Mesenchymal stem cell (in vitro differentiated cells and primary cell): ENCODE measurements at regions not wholly inside any gene's neighbourhood (a gene's known extent, or its start where the extent isn't known, plus 50 kb on each side); places are given as distances from the start of the nearest gene placed in this dataset.

Experiments used
- DNase-seq: peaks from one replicate; pipeline ENCODE4 v3.0.0-alpha.2; 2013
- H2AFZ ChIP-seq: one replicate; pipeline ENCODE4 v1.6.1; 2013; ENCODE audit warnings: low read depth, mild to moderate bottlenecking, control low read depth, inconsistent platforms, low read length, moderate library complexity
- H2AK5ac ChIP-seq: 2 replicates; pipeline ENCODE4 v1.6.1; 2013; ENCODE audit warnings: low read length, moderate library complexity, mild to moderate bottlenecking, inconsistent platforms; ENCODE audit not compliant: severe bottlenecking
- H2BK120ac ChIP-seq: one replicate; pipeline ENCODE4 v1.6.1; 2013; ENCODE audit warnings: low read depth, mild to moderate bottlenecking, inconsistent platforms, low read length, moderate library complexity
- H2BK12ac ChIP-seq, 2 experiments: one replicate each; pipeline ENCODE4 v1.6.1; 2013; ENCODE audit warnings: inconsistent platforms in 2 of 2, low read length in 2 of 2, mild to moderate bottlenecking in 2 of 2, moderate library complexity in 2 of 2, control low read depth in 1 of 2
- H2BK15ac ChIP-seq: one replicate; pipeline ENCODE4 v1.6.1; 2013; ENCODE audit warnings: mild to moderate bottlenecking, low read depth, inconsistent platforms; ENCODE audit not compliant: poor library complexity, severe bottlenecking
- H2BK5ac ChIP-seq: 2 replicates; pipeline ENCODE4 v1.6.1; 2013; ENCODE audit warnings: low read depth, mild to moderate bottlenecking, low read length, control low read depth, inconsistent platforms; ENCODE audit not compliant: poor library complexity, severe bottlenecking
- H3K14ac ChIP-seq, 2 experiments: one replicate each; pipeline ENCODE4 v1.6.1; 2013; ENCODE audit warnings: inconsistent platforms in 2 of 2, low read length in 2 of 2, control low read depth in 1 of 2, mild to moderate bottlenecking in 1 of 2, moderate library complexity in 1 of 2
- H3K18ac ChIP-seq, 2 experiments: one replicate each; pipeline ENCODE4 v1.6.1; 2013; ENCODE audit warnings: inconsistent platforms in 2 of 2, low read length in 2 of 2, control low read depth in 1 of 2, low read depth in 1 of 2, mild to moderate bottlenecking in 1 of 2
- H3K23ac ChIP-seq, 2 experiments: one replicate each; pipeline ENCODE4 v1.6.1; 2013; ENCODE audit warnings: inconsistent platforms in 2 of 2, low read length in 2 of 2, mild to moderate bottlenecking in 2 of 2, moderate library complexity in 2 of 2, control low read depth in 1 of 2
- H3K27ac ChIP-seq: 2 replicates; pipeline ENCODE4 v1.5.1; 2013; ENCODE audit warnings: mild to moderate bottlenecking, moderate library complexity, low read length, control low read depth, inconsistent platforms; ENCODE audit not compliant: poor library complexity, severe bottlenecking
- H3K27me3 ChIP-seq, 2 experiments: 2 replicates each; pipeline versions ENCODE4 v1.6.1 to v1.7.0; 2013; ENCODE audit warnings: low read length in 2 of 2, mild to moderate bottlenecking in 2 of 2, moderate library complexity in 2 of 2, control low read depth in 1 of 2, inconsistent platforms in 1 of 2; ENCODE audit not compliant: control insufficient read depth in 1 of 2, insufficient read depth in 1 of 2
- H3K36me3 ChIP-seq, 2 experiments: 2 replicates each; pipeline versions ENCODE4 v1.6.1 to v1.7.0; 2013; ENCODE audit warnings: low read length in 2 of 2, control low read depth in 1 of 2, inconsistent platforms in 1 of 2, low read depth in 1 of 2, mild to moderate bottlenecking in 1 of 2; ENCODE audit not compliant: insufficient read depth in 2 of 2, control insufficient read depth in 1 of 2
- H3K4ac ChIP-seq, 2 experiments: one replicate each; pipeline ENCODE4 v1.6.1; 2013; ENCODE audit warnings: inconsistent platforms in 2 of 2, low read length in 2 of 2, mild to moderate bottlenecking in 2 of 2, moderate library complexity in 2 of 2, control low read depth in 1 of 2, low read depth in 1 of 2
- H3K4me1 ChIP-seq: 2 replicates; pipeline ENCODE4 v1.6.1; 2013; ENCODE audit warnings: low read depth, low read length, control low read depth; ENCODE audit not compliant: control insufficient read depth, insufficient read depth
- H3K4me2 ChIP-seq: 2 replicates; pipeline ENCODE4 v1.6.1; 2013; ENCODE audit warnings: low read length, mild to moderate bottlenecking, inconsistent platforms; ENCODE audit not compliant: poor library complexity, severe bottlenecking
- H3K4me3 ChIP-seq, 2 experiments: 2 replicates each; pipeline versions ENCODE4 v1.5.1 to v1.7.0; 2013; ENCODE audit warnings: low read length in 2 of 2, mild to moderate bottlenecking in 2 of 2, control low read depth in 1 of 2, low read depth in 1 of 2; ENCODE audit not compliant: insufficient read depth in 1 of 2
- H3K79me1 ChIP-seq: replicated peaks from 2 replicates; pipeline ENCODE4 v1.6.1; 2013; ENCODE audit warnings: mild to moderate bottlenecking, control low read depth, low read length, inconsistent platforms; ENCODE audit not compliant: poor library complexity, severe bottlenecking
- H3K9ac ChIP-seq: 2 replicates; pipeline ENCODE4 v1.7.0; 2013; ENCODE audit warnings: mild to moderate bottlenecking, low read length, moderate library complexity
- H3K9me3 ChIP-seq: 2 replicates; pipeline ENCODE4 v1.7.0; 2013; ENCODE audit warnings: mild to moderate bottlenecking, low read length; ENCODE audit not compliant: control insufficient read depth
- H4K8ac ChIP-seq: one replicate; pipeline ENCODE4 v1.6.1; 2013; ENCODE audit warnings: inconsistent platforms, mild to moderate bottlenecking, low read length, moderate library complexity
- H4K91ac ChIP-seq: one replicate; pipeline ENCODE4 v1.6.1; 2013; ENCODE audit warnings: mild to moderate bottlenecking, low read length, inconsistent platforms
- WGBS: methylation state at CpG from one replicate; pipeline ENCODE4 v1.1.7; 2013; ENCODE audit warnings: mixed read lengths; 5-methylcytosine and 5-hydroxymethylcytosine counted together

- Histone ChIP-seq H4K8ac (no peak overlapping the region), H3K4me2 (no peak overlapping the region), H2BK5ac (no peak overlapping the region), H4K91ac (no peak overlapping the region), H2AK5ac (no peak overlapping the region), H3K36me3 (no peaks in the 10 kb centered on the region), H2BK12ac (no peak overlapping the region), H3K4me3 (no peak overlapping the region), H3K9ac (no peak overlapping the region), H3K9me3 (peaks cover 8% of the 10 kb centered on the region), H2BK15ac (no peak overlapping the region), H3K79me1 (no peaks in the 10 kb centered on the region), H3K4me1 (no peaks in the 10 kb centered on the region), H3K18ac (no peak overlapping the region), H3K4ac (no peak overlapping the region), H3K23ac (no peak overlapping the region), H2BK120ac (no peak overlapping the region), H2AFZ (no peak overlapping the region), H3K27ac (no peak overlapping the region), H3K14ac (no peak overlapping the region), H3K27me3 (peaks cover 3 to 28% of the 10 kb centered on the region in 2 experiments)
- WGBS: no CpG with 5 or more reads among the region's 3 CpGs
- no peak for DNase-seq
Observed at GRCh38 chr7:132041108-132041507, 484.7 kb upstream of the PODXL start.

DNA sequence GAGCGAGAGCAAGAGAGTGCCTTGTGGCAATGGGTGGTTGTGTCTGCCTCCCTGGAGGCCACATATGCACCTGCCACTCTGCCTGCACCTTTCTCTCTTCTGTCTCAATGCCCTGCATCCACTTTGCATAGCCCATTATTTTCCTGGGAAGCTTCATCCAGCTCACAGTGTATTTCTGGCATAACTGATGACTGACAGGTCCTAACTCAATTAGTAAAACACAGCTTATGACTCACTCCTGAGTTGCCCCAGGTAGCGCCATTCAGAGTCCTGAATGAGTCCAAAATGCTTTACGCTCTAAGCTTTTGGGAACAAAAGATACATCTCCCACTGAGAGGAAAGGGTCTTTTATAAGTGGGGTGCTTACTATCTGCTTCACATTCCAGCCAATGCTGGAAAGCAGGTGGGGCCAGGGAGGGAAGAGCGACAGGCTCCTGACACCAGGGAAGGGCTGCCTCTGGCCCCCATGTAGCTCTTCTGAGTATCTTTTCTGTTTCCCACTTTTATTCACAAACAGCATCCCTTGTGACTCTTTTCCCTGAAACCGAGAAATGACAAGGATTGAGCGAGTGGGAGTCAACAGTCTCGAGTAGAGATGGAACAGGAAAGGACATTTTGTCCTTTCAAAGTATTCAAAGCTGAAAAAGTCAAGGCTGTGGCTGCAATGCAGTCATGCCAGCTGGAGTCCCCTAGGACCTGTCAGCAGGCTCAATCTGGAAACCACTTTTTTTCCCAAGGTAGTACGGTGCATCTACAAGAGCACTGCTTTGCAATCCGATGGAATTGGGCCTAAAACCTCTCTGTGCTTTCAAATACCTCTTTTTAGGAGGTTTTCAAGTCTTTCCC is 479.3 kb upstream of the PODXL start:
- H3K9ac ChIP-seq: no peak overlapping the region
- DNase-seq: no peak
- no peak overlapping the region for H3K18ac ChIP-seq
- H3K79me1 ChIP-seq: no peaks in the 10 kb centered on the region
- no peaks in the 10 kb centered on the region for H3K9me3 ChIP-seq
- H3K27ac ChIP-seq: no peak overlapping the region
- H2BK5ac ChIP-seq: no peak overlapping the region
- H3K4ac ChIP-seq: no peak overlapping the region
- H3K4me1 ChIP-seq: no peaks in the 10 kb centered on the region
- H3K4me2 ChIP-seq: no peak overlapping the region
- no peak overlapping the region for H2BK15ac ChIP-seq
- H3K23ac ChIP-seq: no peak overlapping the region
- 71% methylated on average over 8 of the region's 9 CpGs for WGBS
- no peak overlapping the region for H2BK12ac ChIP-seq
- peaks cover 0 to 49% of the 10 kb centered on the region in 2 experiments for H3K27me3 ChIP-seq
- no peak overlapping the region for H2AK5ac ChIP-seq
- H2BK120ac ChIP-seq: no peak overlapping the region
- no peak overlapping the region for H2AFZ ChIP-seq
- H4K8ac ChIP-seq: no peak overlapping the region
- H4K91ac ChIP-seq: no peak overlapping the region
- no peaks in the 10 kb centered on the region for H3K36me3 ChIP-seq
- H3K14ac ChIP-seq: no peak overlapping the region
- no peak overlapping the region for H3K4me3 ChIP-seq

- H4K8ac ChIP-seq: no peak overlapping the region
- H2BK12ac ChIP-seq: no peak overlapping the region
- no peak overlapping the region for H4K91ac ChIP-seq
- H2AFZ ChIP-seq: no peak overlapping the region
- no peak overlapping the region for H3K4ac ChIP-seq
- H3K27ac ChIP-seq: no peak overlapping the region
- WGBS: 47% methylated on average over 5 of the region's 6 CpGs
- DNase-seq: no peak
- H3K9me3 ChIP-seq: no peaks in the 10 kb centered on the region
- H2BK15ac ChIP-seq: no peak overlapping the region
- H3K14ac ChIP-seq: no peak overlapping the region
- H2BK5ac ChIP-seq: no peak overlapping the region
- H3K36me3 ChIP-seq: no peaks in the 10 kb centered on the region
- H3K79me1 ChIP-seq: no peaks in the 10 kb centered on the region
- no peak overlapping the region for H2BK120ac ChIP-seq
- H3K27me3 ChIP-seq: peaks cover 0 to 50% of the 10 kb centered on the region in 2 experiments
- no peak overlapping the region for H3K23ac ChIP-seq
- H3K4me1 ChIP-seq: no peaks in the 10 kb centered on the region
- no peak overlapping the region for H3K18ac ChIP-seq
- no peak overlapping the region for H2AK5ac ChIP-seq
- H3K9ac ChIP-seq: no peak overlapping the region
- no peak overlapping the region for H3K4me2 ChIP-seq
- no peak overlapping the region for H3K4me3 ChIP-seq
Observed at GRCh38 chr7:132034748-132035416, 478.5 kb upstream of the PODXL start.

- 80% methylated on average over 2 of the region's 2 CpGs for WGBS
Observed at GRCh38 chr7:132030883-132031282, 474.5 kb upstream of the PODXL start.

More at GRCh38 chr7:132030883-132031282, 474.5 kb upstream of the PODXL start:
- H2AFZ ChIP-seq: no peak overlapping the region
- H3K4me2 ChIP-seq: no peak overlapping the region
- no peaks in the 10 kb centered on the region for H3K4me1 ChIP-seq
- H3K18ac ChIP-seq: no peak overlapping the region
- no peaks in the 10 kb centered on the region for H3K9me3 ChIP-seq
- no peak overlapping the region for H3K23ac ChIP-seq
- H3K4me3 ChIP-seq: no peak overlapping the region
- no peak overlapping the region for H2BK5ac ChIP-seq
- no peaks in the 10 kb centered on the region for H3K36me3 ChIP-seq
- H2AK5ac ChIP-seq: no peak overlapping the region
- H3K79me1 ChIP-seq: no peaks in the 10 kb centered on the region
- H2BK15ac ChIP-seq: no peak overlapping the region
- H3K27ac ChIP-seq: no peak overlapping the region
- DNase-seq: no peak
- H2BK12ac ChIP-seq: no peak overlapping the region
- H4K8ac ChIP-seq: no peak overlapping the region
- H3K27me3 ChIP-seq: peaks cover 6 to 39% of the 10 kb centered on the region in 2 experiments
- H3K14ac ChIP-seq: no peak overlapping the region
- H2BK120ac ChIP-seq: no peak overlapping the region
- H3K4ac ChIP-seq: no peak overlapping the region
- no peak overlapping the region for H3K9ac ChIP-seq
- H4K91ac ChIP-seq: no peak overlapping the region
